Lung (tissue), 11 donors: ENCODE measurements at regions not wholly inside any gene's neighbourhood (a gene's known extent, or its start where the extent isn't known, plus 50 kb on each side); places are given as distances from the start of the nearest gene placed in this dataset.
"Not testable (repeated sequence)": the region's sequence is repeated elsewhere in the genome, so short reads cannot be mapped to it uniquely, and the experiment has no call there.

Source experiments
- ATAC-seq: fragments of 200-7000 bp; cut with Tn5 transposase; one replicate; pipeline ENCODE4 v1.9.1; 2020; ENCODE audit warnings: moderate number of reproducible peaks; ENCODE audit not compliant: insufficient read depth, low FRiP score
- DNase-seq, 3 donors: peaks; one replicate each; pipeline ENCODE4 v3.0.0-alpha.2; 2013 to 2017
- H3K27ac ChIP-seq, 2 donors: one replicate each; pipeline ENCODE4 v1.5.1; 2013; ENCODE audit warnings: mild to moderate bottlenecking in 2 of 2, moderate library complexity in 2 of 2, control low read depth in 1 of 2, inconsistent platforms in 1 of 2, low read depth in 1 of 2, low read length in 1 of 2
- H3K27me3 ChIP-seq, 3 donors: one replicate each; pipeline ENCODE4 v1.5.1; 2013; ENCODE audit warnings: low read length in 2 of 3; ENCODE audit not compliant: control insufficient read depth in 3 of 3, insufficient read depth in 3 of 3
- H3K36me3 ChIP-seq, 4 donors: one replicate each; pipeline ENCODE4 v1.5.1; 2013; ENCODE audit warnings: low read length in 4 of 4, mild to moderate bottlenecking in 1 of 4, moderate library complexity in 1 of 4; ENCODE audit not compliant: control insufficient read depth in 4 of 4, insufficient read depth in 4 of 4
- H3K4me1 ChIP-seq, 5 donors: one replicate each; pipeline ENCODE4 v1.5.1; 2013; ENCODE audit warnings: low read length in 5 of 5, mild to moderate bottlenecking in 2 of 5, moderate library complexity in 1 of 5; ENCODE audit not compliant: control insufficient read depth in 5 of 5, insufficient read depth in 5 of 5
- H3K4me3 ChIP-seq: one replicate; pipeline ENCODE4 v1.5.1; 2013; ENCODE audit warnings: mild to moderate bottlenecking, control low read depth, moderate library complexity
- H3K9ac ChIP-seq, 2 donors: one replicate each; pipeline ENCODE4 v1.5.1; 2013; ENCODE audit warnings: low read length in 2 of 2, control low read depth in 1 of 2; ENCODE audit not compliant: insufficient read depth in 1 of 2
- H3K9me3 ChIP-seq, 4 donors: one replicate each; pipeline ENCODE4 v1.5.1; 2013; ENCODE audit warnings: low read length in 3 of 4, mild to moderate bottlenecking in 1 of 4, moderate library complexity in 1 of 4; ENCODE audit not compliant: control insufficient read depth in 4 of 4, insufficient read depth in 3 of 4
- CTCF ChIP-seq: IDR thresholded peaks from 2 replicates; pipeline ENCODE4 v1.5.1; 2012; ENCODE audit warnings: mild to moderate bottlenecking; ENCODE audit errors: control extremely low read depth, extremely low read depth
- WGBS, 2 donors: extraction: QIAGEN DNeasy Blood & Tissue Kit; methylation state at CpG; one replicate each; pipeline ENCODE4 v1.1.7; 2013; 5-methylcytosine and 5-hydroxymethylcytosine counted together
- donor health status: control.
- donor health status: control.
- donor health status: Bipolar disorder and iron deficiency.
- donor health status: healthy.
- donor health status: DM: yes; HTN: yes; CAD: no.

GRCh38 chr1:229175297-229175696 is 95.6 kb upstream of the RAB4A start:
- H3K9me3 ChIP-seq, H3K36me3 ChIP-seq, ATAC-seq, H3K27me3 ChIP-seq, DNase-seq, H3K4me1 ChIP-seq, H3K4me3 ChIP-seq, H3K9ac ChIP-seq, H3K27ac ChIP-seq: not testable (repeated sequence)
- WGBS, 2 donors, result 88% methylated on average over 11 of the region's 11 CpGs

GRCh38 chr1:229176457-229176856 is 94.5 kb upstream of the RAB4A start:
- not testable (repeated sequence) for DNase-seq, ATAC-seq

GRCh38 chr1:229180161-229180560 is 90.8 kb upstream of the RAB4A start:
- TF ChIP-seq CTCF, result no peak
- no peak overlapping the region for H3K4me3 ChIP-seq
- no peaks in the 10 kb centered on the region for H3K27me3 ChIP-seq
- H3K36me3 ChIP-seq, result no peaks in the 10 kb centered on the region
- H3K9ac ChIP-seq, result no peak overlapping the region
- H3K9me3 ChIP-seq, result no peaks in the 10 kb centered on the region
- H3K27ac ChIP-seq, result no peak overlapping the region
- DNase-seq (no peak), ATAC-seq (no peak)
- no peaks in the 10 kb centered on the region for H3K4me1 ChIP-seq
- 90 to 96% methylated on average over 8 of the region's 8 CpGs for WGBS, 2 donors

More at GRCh38 chr1:229176457-229176856, 94.5 kb upstream of the RAB4A start:
- H3K9ac ChIP-seq, H3K36me3 ChIP-seq, H3K27me3 ChIP-seq, H3K27ac ChIP-seq, H3K4me3 ChIP-seq, H3K9me3 ChIP-seq, H3K4me1 ChIP-seq: not testable (repeated sequence)
- 65 to 71% methylated on average over 6 of the region's 6 CpGs for WGBS, 2 donors

GRCh38 chr1:229181419-229181818 is 89.5 kb upstream of the RAB4A start:
- no peaks in the 10 kb centered on the region for H3K4me1 ChIP-seq
- no peaks in the 10 kb centered on the region for H3K9me3 ChIP-seq
- DNase-seq, result no peak
- 91% methylated on average over 2 of the region's 2 CpGs for WGBS, 2 donors
- H3K27ac ChIP-seq, result no peak overlapping the region
- no peaks in the 10 kb centered on the region for H3K36me3 ChIP-seq
- no peak for TF ChIP-seq CTCF
- ATAC-seq, result no peak
- H3K4me3 ChIP-seq, result no peak overlapping the region
- no peak overlapping the region for H3K9ac ChIP-seq
- no peaks in the 10 kb centered on the region for H3K27me3 ChIP-seq

GRCh38 chr1:229183588-229183987 is 87.3 kb upstream of the RAB4A start:
- H3K4me1 ChIP-seq, result no peaks in the 10 kb centered on the region
- H3K27ac ChIP-seq, result no peak overlapping the region
- 95 to 97% methylated on average over 4 of the region's 4 CpGs for WGBS, 2 donors
- no peaks in the 10 kb centered on the region for H3K27me3 ChIP-seq
- H3K9me3 ChIP-seq, result no peaks in the 10 kb centered on the region
- no peak for TF ChIP-seq CTCF
- DNase-seq, result no peak
- H3K4me3 ChIP-seq, result no peak overlapping the region
- no peak for ATAC-seq
- no peaks in the 10 kb centered on the region for H3K36me3 ChIP-seq
- no peak overlapping the region for H3K9ac ChIP-seq
